HG03442 (cell line): ENCODE measurements at regions not wholly inside any gene's neighbourhood (a gene's known extent, or its start where the extent isn't known, plus 50 kb on each side); places are given as distances from the start of the nearest gene placed in this dataset.

Source experiments
- ATAC-seq: cut with Tn5 transposase; IDR thresholded peaks from one replicate; pipeline ENCODE4 v1.9.1; 2021; ENCODE audit warnings: mild to moderate bottlenecking, moderate library complexity; ENCODE audit not compliant: unreplicated experiment

DNA sequence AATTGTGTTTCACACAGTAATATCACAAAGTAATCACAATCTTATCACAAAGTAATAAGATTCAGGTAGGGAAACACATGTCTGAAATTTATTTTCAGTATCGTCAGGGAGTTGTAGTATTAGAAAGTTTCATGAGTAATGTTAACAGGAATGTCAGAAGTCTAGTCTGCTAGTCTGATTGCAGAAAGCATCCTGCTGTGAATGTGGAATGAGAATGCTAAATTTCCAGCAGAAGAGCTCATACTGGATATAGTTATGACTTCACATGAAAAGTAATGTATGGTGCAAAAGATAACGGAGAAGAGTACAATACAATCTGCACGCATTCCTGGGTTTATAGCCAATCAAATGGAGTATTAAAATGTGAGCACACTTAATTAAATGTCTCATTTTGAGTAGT lies 494.7 kb upstream of the SETBP1 start:
- no peak for ATAC-seq

DNA sequence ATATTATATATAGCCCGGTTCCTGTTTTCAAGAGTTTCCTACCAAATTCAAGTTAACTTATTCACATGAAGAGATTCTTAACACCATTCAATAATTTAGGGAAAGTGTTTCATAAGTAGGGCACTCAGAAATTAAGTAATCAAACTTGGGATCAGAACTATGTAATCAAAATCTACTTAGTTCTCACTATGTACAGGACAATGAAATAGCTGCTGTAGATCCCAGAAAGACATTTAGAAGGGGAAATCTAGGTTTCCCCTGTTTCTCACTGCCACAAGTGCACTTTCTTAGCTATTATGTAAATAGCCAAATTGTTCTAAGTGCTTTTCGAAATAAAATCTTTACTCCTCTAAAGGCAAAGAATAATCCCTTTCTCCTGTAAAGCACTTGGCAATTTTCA lies 493.6 kb upstream of the SETBP1 start:
- ATAC-seq, result no peak

DNA sequence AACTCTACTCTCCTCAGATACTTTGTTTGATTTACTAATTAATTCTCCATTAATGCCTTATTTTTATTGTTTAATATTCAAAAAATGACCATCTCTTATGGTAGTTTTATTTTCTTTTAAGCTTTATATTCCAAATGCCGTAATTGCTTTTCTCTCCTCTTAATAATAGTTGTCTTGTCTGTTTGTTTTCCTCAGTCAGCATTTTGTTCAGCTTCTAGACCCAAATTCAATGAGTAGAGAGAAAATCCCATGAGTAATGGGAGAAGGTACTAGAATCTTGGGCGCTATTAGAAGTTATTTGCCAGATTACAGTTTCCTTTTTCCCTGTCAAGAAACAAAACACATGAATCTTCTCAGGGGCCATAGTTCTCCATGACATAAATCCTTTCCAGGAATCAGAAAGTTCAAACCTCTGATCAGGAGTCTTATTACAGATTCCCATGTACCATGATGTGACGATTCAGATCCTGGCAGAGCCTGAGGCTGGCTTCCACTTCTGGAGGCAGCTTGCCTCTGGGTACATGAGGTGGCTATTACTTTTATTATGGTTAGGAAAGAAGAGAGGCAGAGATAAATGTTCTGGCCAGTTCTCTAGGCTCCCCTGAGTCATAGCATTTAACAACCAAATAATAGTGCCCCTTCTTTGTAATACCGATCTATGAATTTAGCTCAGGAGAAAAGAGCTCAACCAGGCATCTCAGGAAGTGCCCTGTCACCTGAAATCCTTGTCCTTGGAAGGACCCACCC lies 485.1 kb upstream of the SETBP1 start:
- no peak for ATAC-seq

DNA sequence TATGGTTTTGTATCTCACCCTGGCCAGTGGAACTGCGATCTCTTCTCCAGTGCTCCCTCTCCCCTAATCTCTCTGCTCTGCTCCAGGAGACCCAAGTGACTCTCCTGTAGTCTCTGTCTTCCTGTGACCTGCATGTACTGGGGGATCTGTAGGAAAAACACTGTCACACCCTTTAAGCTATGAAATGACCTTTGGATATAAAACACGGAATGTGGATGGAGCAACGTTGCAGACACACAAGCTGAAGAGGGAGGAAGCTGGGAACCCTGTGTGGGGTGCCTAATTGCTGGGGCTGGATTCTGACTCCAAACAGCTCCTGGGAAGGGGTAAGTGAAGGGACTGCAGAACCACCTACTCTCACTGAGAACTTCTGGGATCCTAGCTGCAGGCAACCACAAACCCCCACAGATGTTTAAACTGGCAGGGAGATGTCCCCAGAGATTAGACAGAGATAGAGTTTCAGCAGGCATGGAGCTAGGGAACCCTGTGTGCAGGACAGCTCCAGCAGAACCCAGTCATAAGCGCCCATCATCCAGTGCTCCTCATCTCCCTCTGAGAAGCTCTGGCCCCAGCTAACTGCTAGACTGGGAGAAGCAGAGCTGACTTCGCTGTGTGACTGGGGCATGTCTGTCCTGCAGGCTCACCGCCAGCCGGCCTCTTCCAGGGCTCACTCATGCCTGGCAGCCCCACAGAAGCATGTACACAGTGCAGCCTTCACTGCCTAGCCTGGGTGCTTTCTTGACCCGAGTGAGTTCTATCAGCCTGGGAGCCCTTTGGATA lies 482.7 kb upstream of the SETBP1 start:
- ATAC-seq, result no peak

DNA sequence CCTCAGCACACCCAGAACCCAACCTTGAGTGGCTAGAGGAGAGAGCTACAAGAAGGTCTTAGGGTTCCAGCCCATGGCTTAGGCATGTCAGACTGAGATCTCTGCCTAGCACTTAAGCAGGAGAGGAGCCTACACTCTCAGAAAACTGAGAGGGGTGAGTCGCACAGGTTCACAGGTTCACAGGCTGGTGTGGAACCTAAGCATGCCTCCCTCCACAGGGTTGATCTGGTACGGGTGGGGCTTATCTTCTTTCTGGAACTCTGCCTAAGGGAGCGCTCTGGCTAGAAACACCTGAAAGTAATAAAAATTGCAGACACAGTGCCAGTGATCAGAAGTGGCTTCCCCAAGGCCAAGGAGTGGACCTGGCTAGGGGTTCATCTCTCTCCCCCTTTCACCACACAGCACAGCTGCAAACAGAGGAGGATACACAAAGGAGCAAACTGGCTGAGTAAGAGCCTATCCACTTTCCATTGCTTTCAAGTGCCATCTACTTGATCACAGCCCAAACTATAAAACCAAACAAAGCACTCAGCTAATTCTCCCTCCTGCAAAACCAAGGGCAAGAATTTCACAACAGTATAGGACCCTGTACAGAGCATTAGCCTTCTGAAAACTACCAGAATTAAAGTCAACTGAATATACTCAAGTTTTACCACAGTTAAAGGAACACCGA lies 481.9 kb upstream of the SETBP1 start:
- no peak for ATAC-seq

DNA sequence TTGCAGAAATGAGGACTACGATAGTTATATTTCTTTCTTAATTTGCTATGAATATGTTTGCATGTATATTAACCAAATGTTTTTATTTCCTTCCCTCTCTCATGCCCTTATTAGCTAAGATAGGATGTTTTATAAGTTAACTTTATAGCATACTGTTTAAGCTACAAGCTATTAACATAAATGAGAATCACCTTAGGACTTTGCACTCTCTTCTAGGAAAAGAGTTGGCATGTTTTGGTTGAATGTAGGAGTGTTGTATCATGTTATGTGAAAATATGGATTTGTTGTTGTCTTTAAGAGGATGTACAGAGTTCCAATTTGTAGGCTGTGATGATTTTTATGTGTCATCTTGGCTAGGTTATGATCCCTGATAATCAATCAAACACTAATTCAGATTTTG lies 467.4 kb upstream of the SETBP1 start:
- no peak for ATAC-seq

DNA sequence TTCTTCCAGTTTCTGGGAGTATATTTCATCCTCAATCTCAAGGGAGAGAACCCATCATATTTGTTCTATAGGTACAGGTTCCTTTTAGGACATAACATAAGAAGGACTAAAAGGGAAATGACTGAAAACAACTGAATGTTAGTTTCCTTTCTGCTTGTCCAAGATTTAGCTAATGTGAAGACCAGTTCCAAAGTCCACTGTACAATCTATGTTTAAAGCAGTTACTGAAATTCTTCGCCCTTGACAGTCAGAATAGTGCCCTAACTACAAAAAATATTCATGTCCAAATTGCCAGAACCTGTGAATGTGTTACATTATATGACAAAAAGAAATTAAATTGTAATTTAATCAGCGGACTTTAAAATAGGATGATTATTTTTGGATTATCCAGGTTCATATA lies 466.3 kb upstream of the SETBP1 start:
- ATAC-seq, result no peak

DNA sequence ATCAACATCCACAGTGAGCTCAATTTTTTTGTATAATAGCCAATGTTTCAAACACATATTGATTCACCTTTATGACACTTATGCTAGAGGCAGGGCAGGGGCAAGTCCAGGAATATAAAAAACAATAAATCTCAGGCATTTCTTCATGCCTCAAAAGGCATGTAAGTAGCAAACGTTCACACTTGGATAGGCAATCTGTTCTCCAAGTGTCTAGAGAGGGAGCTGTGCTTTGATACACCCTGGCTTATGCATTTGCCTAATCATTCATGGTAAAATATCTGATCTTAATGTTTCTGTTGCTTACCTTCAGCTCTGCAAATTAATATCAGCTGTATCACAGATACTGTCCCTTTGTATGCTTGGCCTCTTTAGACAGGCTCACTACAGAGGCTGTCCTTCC lies 464.5 kb upstream of the SETBP1 start:
- ATAC-seq, result no peak

DNA sequence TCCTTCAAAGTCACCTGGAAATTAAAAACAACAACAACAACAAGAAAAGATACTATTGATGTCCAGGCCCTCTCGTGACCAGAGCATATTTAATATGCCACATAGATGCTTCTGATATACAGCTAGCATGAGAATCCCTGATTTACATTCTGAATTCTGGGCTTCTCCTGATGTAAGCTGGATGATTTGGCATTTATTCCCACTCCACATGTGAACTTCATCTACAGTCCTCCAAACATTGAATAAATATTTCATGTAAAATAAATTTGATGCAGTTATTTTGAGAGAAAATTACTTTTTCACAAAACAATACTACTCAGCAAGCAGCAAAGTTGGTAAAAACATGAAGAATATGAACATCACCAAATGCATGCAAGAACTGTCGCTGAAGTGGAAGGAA lies 453.2 kb upstream of the SETBP1 start:
- ATAC-seq, result no peak

DNA sequence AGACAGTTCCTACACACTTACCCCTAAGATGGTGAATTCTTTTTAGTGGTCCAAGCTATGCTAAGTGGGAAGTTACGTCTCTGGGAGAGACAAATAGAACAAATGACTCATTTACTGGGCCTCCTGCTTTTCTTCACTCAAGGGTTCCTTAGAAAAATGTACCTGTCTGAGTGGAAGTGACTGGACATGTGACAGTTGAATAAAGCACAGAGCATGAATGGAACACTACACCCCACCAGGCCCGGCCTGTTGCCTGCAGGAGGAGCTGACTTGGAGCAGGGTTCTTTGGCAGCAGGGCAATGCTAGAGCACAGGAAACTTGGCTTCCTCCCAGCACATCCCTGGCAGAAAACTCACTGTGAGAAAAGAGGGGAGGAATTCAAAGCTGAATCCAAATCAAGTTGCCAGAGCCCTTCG lies 451.0 kb upstream of the SETBP1 start:
- ATAC-seq, result no peak

DNA sequence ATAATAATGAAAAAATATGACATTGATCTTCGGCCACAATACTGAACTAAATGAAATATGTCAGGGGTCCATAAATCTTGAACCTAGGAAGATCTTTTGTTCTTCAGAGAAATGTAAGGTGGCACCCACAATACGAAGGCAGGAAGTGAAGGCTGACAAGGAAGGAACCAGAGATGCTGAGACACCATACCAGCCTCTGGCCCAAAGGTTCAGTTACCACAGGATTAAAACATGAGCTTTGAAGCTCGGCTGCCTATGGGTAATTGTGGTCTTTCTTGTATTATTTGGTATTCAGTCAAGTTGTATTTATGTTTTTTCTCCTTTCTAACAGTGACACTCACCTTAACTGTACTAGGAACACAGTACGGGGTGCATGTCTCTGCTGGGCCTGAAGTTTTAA lies 448.8 kb upstream of the SETBP1 start:
- no peak for ATAC-seq

DNA sequence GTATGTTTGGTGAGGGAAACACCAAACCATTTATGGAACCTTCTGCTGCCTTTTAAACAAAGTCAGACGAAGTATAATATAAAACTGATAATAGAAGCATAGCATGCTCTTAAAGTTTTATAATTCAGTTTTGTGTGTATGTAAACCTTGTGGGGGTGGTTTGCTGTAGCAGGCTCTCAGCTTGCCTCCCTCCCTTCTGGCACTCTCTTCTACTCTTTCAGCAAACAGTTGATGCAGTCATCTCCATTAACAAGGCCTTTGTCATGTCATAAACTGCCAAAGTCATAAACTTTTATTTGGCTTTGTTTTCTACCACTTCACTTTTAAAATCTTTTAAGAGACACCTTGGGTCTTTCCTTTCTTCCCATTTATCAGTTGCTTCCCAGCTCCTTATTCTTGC lies 448.2 kb upstream of the SETBP1 start:
- ATAC-seq, result no peak

DNA sequence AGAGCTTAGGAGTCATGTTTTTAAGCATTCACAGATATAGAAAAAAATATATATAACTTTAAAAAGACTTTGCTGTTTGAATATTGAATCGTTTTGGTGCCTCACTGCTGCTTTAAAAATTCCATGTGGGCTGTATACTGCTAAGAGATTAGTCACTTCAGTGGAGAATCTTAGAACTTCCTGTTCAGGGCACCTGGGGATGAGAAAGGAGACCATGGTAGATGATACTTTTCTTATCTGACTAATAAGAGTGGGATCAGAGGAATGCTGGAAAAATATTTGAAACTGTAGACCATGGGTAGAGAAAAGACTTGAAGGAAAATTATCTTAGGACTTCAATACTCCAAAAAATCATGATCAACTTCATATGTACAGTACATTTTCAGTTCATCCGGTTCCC lies 442.2 kb upstream of the SETBP1 start:
- ATAC-seq, result no peak

DNA sequence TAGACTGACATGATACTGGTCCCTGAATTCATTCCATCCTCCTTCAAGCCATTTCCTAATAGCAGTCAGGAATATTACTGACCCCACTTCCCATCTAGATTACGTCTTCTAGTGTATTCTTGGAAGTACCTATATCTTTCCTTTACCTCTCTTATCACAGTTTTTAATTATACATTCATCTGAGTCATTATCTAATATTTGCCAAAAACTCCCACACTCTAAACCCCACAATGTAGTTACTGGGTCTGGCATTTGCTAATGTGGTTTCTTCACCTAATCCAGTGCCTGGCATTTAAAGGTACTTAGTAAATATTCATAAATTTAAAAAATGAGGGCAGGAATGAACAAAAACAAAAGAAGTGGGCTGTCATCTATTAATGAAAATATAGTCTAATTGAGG lies 441.8 kb upstream of the SETBP1 start:
- ATAC-seq, result no peak

DNA sequence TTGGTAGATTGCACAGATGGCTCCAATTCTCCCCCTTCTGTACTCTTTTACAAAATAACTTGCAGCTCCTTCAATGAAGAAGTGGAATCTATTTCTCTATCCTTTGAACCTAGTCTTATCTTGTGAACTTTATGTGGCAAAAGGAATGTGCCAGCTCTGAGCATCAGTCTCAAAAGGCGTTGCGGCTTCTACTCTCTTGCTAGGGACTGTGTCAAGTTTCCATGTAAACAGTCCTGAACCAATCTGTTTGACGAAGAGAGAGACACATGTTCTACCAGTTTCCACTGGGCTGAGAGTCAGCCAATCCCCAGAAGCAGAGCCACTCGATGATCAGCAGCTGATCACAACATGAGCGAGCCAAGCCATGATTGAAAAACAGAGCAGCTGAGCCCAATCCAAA lies 439.7 kb upstream of the SETBP1 start:
- no peak for ATAC-seq

DNA sequence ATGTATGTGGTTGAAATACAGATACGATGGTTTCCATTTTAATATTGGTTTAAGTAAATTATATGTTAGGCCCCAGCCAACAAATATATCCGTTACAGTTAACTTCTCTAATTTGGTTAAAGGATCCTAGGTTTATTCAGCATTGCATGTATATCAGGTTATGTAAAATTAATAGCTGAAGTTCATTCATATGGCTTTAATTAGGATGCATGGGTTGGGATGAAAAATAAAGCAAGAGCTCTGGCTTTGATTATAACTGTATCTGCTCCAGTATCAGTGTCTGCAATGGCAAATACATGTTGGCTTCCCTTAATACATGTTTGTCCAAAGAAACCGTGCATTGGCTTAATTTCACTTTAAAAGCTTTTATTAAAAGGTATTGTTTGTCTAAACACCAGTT lies 435.7 kb upstream of the SETBP1 start:
- ATAC-seq, result no peak

DNA sequence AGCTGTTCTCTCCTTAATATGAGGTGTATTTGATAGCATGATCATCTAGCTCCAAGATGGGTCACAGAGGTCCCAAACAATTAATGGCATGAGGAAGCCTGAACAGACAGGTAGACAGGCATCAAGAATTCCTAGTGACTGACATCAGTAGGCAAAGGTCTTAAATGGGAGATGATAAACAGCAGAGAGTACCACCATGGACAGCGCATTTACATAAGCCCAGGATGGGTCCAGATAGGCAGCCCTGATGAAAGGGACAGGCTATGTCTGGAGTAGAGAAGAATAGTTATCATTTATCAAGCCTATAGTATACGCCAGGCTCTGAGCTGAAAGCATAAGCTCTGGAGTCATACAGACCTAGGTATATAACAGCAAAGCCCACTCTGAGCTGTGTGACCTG lies 434.7 kb upstream of the SETBP1 start:
- no peak for ATAC-seq

DNA sequence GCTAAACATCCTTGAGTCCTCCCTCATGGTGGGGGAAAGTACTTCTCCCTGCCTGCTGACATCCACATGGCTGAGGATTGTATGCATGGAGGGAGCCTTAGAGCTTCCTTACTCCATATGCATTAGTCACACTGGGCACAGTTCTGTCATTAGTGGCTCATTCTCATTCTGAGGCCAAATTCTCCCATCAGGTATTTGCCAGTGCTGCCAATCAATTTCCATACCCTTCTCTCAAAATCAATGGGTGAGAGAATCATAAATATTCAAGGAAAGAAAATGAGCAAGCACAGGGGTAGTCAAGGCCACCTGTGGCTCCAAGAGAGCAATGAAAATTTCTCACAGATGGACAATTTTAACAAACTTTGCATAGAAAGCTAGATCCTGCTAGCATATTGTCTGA lies 422.6 kb upstream of the SETBP1 start:
- ATAC-seq, result no peak

DNA sequence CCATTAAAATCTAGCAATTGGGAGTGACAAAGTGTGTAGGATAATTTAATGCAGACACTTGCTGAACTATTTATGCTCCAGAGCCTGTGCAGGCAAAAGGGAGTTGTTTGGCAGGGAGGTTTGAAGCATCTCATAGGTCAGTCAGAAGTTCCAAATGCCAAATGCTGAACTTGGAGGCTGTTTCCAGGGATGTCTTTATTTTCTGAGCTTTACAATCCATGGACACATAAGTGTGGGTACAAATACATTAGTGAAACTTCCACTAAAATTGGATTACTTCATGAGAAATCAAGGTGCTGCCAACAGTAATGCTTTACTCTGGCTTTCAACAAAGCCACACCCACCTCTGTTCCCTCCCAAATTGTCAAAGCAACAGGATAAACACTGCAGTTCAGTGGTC lies 422.1 kb upstream of the SETBP1 start:
- ATAC-seq, result no peak

DNA sequence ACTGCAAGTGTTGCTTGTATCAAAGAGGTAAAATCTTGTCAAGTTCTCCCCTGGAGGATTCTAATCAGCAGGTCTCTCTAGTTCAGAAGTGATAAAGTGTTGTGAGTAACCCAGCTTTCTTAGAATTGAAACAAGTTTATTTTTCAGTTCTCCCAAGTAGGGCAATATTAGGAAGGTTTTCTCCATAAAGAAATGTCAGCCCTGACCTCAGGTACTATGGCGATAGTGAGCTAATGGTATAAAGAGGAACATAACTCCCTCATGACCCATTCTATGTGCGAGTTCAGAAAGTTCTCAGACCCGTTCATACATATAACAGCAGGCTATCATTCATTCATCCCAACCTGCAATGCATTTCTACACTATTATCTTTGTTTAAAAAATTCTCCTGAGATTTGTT lies 421.1 kb upstream of the SETBP1 start:
- no peak for ATAC-seq

DNA sequence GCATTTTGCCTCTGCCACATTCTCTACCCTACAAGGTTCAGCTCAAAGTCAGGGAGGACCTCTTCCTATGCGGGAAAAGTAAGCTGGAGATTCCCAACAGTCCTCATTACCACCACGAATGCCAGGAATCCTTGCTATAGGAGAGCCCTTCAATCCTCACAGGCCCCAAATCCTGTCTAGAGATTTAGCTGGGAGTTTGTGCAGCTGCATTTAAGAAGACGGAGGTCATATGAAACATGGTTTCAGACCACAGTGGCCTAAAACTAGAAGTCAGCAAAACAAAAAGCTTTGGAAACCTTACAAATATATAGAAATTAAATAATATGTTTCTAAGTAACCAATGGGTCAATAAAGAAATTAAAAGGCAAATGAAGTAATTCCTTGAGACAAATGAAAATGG lies 415.3 kb upstream of the SETBP1 start:
- no peak for ATAC-seq

DNA sequence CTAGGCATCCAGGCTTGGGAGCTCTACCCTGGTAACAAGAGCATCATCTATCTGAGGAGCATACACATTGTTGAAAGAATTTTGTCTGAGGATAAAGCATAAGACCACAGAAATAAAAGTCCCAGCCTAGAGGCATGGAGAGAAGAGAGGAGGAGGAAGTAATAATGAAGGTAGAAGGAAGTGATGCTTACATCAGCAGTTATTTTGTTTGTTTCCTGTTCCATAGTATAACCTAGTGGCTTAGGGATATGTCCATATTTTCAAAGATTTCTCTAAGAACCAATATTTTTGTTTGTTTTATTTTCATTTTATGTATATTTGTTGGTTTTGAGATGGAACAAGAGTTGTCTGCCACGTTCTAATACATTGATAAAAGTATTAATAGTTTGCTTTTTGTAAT lies 407.4 kb upstream of the SETBP1 start:
- no peak for ATAC-seq
